ENCODE measurements at regions not wholly inside any gene's neighbourhood (a gene's known extent, or its start where the extent isn't known, plus 50 kb on each side); places are given as distances from the start of the nearest gene placed in this dataset.

- 17% methylated on average over 6 of the region's 6 CpGs for WGBS (ENCODE audit: low lambda C conversion rate)
Observed at GRCh38 chrX:11970578-11971359, 167.5 kb upstream of the FRMPD4 start.

DNA sequence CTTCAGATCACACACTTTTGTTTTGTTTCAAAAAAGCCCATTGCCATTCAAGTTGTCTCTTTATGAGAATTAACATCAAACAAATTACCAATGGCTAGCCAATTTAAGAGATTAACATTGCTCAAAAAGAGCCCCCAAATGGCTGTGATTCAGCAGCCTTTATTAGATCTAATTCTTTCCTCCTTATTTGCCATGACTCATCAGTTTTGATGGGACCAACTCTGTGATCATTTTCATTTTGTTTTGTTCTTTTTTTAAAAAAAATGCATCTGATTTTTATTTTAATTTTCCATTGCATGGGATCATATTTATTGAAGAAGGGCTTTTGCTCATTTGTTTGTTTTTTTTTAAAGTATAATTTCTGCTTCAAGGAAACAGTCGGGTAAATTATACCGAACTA, 161.6 kb upstream of the FRMPD4 start:
- no peaks in the 10 kb centered on the region for H3K79me2 ChIP-seq (ENCODE audit: insufficient read depth)
- TF ChIP-seq JUND (IDR thresholded peaks at IDR 0.05) (no peak), SIN3A (IDR thresholded peaks at IDR 0.05; ENCODE audit: borderline replicate concordance, low read depth, low read length) (no peak), MXI1 (IDR thresholded peaks at IDR 0.05; ENCODE audit: low read depth, low read length) (no peak), USF1 (IDR thresholded peaks at IDR 0.05; ENCODE audit: borderline replicate concordance, low read depth) (no peak), REST (IDR thresholded peaks at IDR 0.05; ENCODE audit: low read depth, low read length) (no peak), TAF1 (IDR thresholded peaks at IDR 0.05; ENCODE audit: borderline replicate concordance, low read depth, low read length) (no peak)
- TF ChIP-seq, protein P1, sequence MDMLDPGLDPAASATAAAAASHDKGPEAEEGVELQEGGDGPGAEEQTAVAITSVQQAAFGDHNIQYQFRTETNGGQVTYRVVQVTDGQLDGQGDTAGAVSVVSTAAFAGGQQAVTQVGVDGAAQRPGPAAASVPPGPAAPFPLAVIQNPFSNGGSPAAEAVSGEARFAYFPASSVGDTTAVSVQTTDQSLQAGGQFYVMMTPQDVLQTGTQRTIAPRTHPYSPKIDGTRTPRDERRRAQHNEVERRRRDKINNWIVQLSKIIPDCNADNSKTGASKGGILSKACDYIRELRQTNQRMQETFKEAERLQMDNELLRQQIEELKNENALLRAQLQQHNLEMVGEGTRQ (IDR thresholded peaks at IDR 0.05; ENCODE audit: borderline replicate concordance, low read depth, low read length) = no peak
- H3K27ac ChIP-seq (ENCODE audit: low read depth in 2 of 2, low read length in 1 of 2) = no peak overlapping the region
- no peak for DNase-seq
- H3K9ac ChIP-seq = no peak overlapping the region
- H3K4me1 ChIP-seq (ENCODE audit: control insufficient read depth in 1 of 2, insufficient read depth in 2 of 2, low read depth in 1 of 2, low read length in 1 of 2) = no peaks in the 10 kb centered on the region
- H4K20me1 ChIP-seq (ENCODE audit: insufficient read depth) = no peaks in the 10 kb centered on the region
- H2AFZ ChIP-seq (ENCODE audit: low read depth) = no peak overlapping the region
- H3K27me3 ChIP-seq (ENCODE audit: insufficient read depth) = no peaks in the 10 kb centered on the region
- WGBS (ENCODE audit: low lambda C conversion rate) = 25% methylated on average over 2 of the region's 2 CpGs
- no peaks in the 10 kb centered on the region for H3K36me3 ChIP-seq (replicated peaks in 1 of 2; ENCODE audit: control insufficient read depth in 1 of 2, insufficient read depth in 2 of 2, low read length in 1 of 2)
- H3F3A ChIP-seq (replicated peaks; ENCODE audit: insufficient read depth) = no peaks in the 10 kb centered on the region
- H3K9me3 ChIP-seq = no peaks in the 10 kb centered on the region
- ChIA-PET POLR2A (no interaction called here), CTCF (no interaction called here)
- H3K4me2 ChIP-seq = no peak overlapping the region
- H3K9me2 ChIP-seq = no peaks in the 10 kb centered on the region
- no peak overlapping the region for H3K4me3 ChIP-seq (ENCODE audit: low read depth in 2 of 2, low read length in 1 of 2)

More at GRCh38 chrX:11970578-11971359, 167.5 kb upstream of the FRMPD4 start:
- Histone ChIP-seq H3K9me2 (no peaks in the 10 kb centered on the region), H3K4me3 (ENCODE audit: low read depth in 2 of 2, low read length in 1 of 2) (no peak overlapping the region), H3K9me3 (no peaks in the 10 kb centered on the region), H4K20me1 (ENCODE audit: insufficient read depth) (no peaks in the 10 kb centered on the region), H3K4me2 (peak overlapping the region; percentile 42; the same call in 1 of the 2 replicates), H3K27ac (ENCODE audit: low read depth in 2 of 2, low read length in 1 of 2) (peak overlapping the region in 1 of 2 experiments; percentile 14; a peak in 1 of 4 replicates), H3K4me1 (ENCODE audit: control insufficient read depth in 1 of 2, insufficient read depth in 2 of 2, low read depth in 1 of 2, low read length in 1 of 2) (no peaks in the 10 kb centered on the region), H3F3A (replicated peaks; ENCODE audit: insufficient read depth) (no peaks in the 10 kb centered on the region), H3K27me3 (ENCODE audit: insufficient read depth) (no peaks in the 10 kb centered on the region), H3K79me2 (ENCODE audit: insufficient read depth) (no peaks in the 10 kb centered on the region), H3K9ac (no peak overlapping the region), H3K36me3 (replicated peaks in 1 of 2; ENCODE audit: control insufficient read depth in 1 of 2, insufficient read depth in 2 of 2, low read length in 1 of 2) (no peaks in the 10 kb centered on the region), H2AFZ (ENCODE audit: low read depth) (no peak overlapping the region)
- CTCF ChIA-PET = no interaction called here
- TF ChIP-seq MEF2A (IDR thresholded peaks at IDR 0.05; ENCODE audit: borderline replicate concordance, low read depth) = no peak
- TF ChIP-seq TAF1 (IDR thresholded peaks at IDR 0.05; ENCODE audit: borderline replicate concordance, low read depth, low read length) = no peak
- TF ChIP-seq MXI1 (IDR thresholded peaks at IDR 0.05; ENCODE audit: low read depth, low read length) = no peak
- no peak for TF ChIP-seq SMC3 (IDR thresholded peaks at IDR 0.05; ENCODE audit: low read depth, low read length)
- POLR2A ChIA-PET = no interaction called here
- DNase-seq = no peak
